PC-3 (cell line): ENCODE measurements at regions not wholly inside any gene's neighbourhood (a gene's known extent, or its start where the extent isn't known, plus 50 kb on each side); places are given as distances from the start of the nearest gene placed in this dataset.

ENCODE experiments used
- CTCF ChIP-seq: fragments of 300-600 bp; sonication (generic); conservative IDR thresholded peaks from 2 replicates; pipeline ENCODE4 v1.5.1; 2017; ENCODE audit warnings: antibody characterized with exemption, low read depth, mild to moderate bottlenecking, low read length
- EZH2 ChIP-seq: fragments of 300-600 bp; sonication (generic); IDR thresholded peaks from one replicate; pipeline ENCODE4 v1.6.1; 2017; ENCODE audit warnings: antibody characterized with exemption, mild to moderate bottlenecking, low read length; ENCODE audit not compliant: unreplicated experiment
- EZH2phosphoT487 ChIP-seq: fragments of 300-600 bp; sonication (generic); IDR thresholded peaks from 2 replicates; pipeline ENCODE4 v1.6.1; 2018; ENCODE audit warnings: mild to moderate bottlenecking, antibody characterized with exemption, low read length, borderline replicate concordance

- TF ChIP-seq CTCF (no peak), EZH2phosphoT487 (no peak), EZH2 (no peak)
These were observed 144.7 kb downstream of the PDGFRA start for GRCh38 chr4:54373718-54374210.
